Esophagus squamous epithelium (tissue), 4 donors: ENCODE measurements at regions not wholly inside any gene's neighbourhood (a gene's known extent, or its start where the extent isn't known, plus 50 kb on each side); places are given as distances from the start of the nearest gene placed in this dataset.

Experiments
- CTCF ChIP-seq, 6 experiments: fragments of 450-650 bp in 4 of 6; fragments of 200-600 bp in 2 of 6; sonication (generic) in 2 of 6; IDR thresholded peaks; one replicate each; pipeline ENCODE4 v1.5.1; 2016 to 2019; ENCODE audit warnings: antibody characterized with exemption in 6 of 6, mild to moderate bottlenecking in 4 of 6, moderate library complexity in 4 of 6
- POLR2A ChIP-seq, 4 donors: fragments of 450-650 bp; IDR thresholded peaks; one replicate each; pipeline ENCODE4 v1.6.1; 2017; ENCODE audit warnings: antibody characterized with exemption in 4 of 4, mild to moderate bottlenecking in 4 of 4, moderate library complexity in 3 of 4

- TF ChIP-seq POLR2A (IDR thresholded peaks at IDR 0.05) (no peak), CTCF (IDR thresholded peaks at IDR 0.05) (no peak)
Measured at GRCh38 chr4:45539142-45539814, 584.6 kb downstream of the GABRG1 start.
